ENCODE measurements at regions not wholly inside any gene's neighbourhood (a gene's known extent, or its start where the extent isn't known, plus 50 kb on each side); places are given as distances from the start of the nearest gene placed in this dataset.
"Not testable (repeated sequence)": the region's sequence is repeated elsewhere in the genome, so short reads cannot be mapped to it uniquely, and the experiment has no call there.

DNA sequence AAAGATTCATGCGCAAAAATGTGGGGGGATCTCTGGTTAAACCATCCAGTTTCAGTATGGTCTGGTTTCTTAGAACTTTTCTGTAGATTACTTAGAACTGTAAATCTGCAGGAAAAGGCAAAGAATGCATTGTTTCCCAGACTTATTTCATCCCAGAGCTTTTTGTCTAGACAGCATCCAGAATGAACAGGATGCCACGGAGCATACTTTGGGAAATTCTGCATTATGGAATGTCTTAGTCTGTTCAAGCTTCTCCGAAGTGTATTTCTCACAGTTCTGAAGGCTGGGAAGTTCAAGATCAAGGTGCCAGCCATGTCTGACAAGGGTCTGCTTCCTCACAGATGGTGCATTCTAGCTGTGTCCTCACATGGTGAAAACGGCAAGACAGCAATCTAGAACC, 136.3 kb downstream of the INHBA start:
- no peak overlapping the region for H3K4me3 ChIP-seq (ENCODE audit: low read length)
- DNase-seq (ENCODE audit: low read depth), result no peak
- TF ChIP-seq, protein P1, sequence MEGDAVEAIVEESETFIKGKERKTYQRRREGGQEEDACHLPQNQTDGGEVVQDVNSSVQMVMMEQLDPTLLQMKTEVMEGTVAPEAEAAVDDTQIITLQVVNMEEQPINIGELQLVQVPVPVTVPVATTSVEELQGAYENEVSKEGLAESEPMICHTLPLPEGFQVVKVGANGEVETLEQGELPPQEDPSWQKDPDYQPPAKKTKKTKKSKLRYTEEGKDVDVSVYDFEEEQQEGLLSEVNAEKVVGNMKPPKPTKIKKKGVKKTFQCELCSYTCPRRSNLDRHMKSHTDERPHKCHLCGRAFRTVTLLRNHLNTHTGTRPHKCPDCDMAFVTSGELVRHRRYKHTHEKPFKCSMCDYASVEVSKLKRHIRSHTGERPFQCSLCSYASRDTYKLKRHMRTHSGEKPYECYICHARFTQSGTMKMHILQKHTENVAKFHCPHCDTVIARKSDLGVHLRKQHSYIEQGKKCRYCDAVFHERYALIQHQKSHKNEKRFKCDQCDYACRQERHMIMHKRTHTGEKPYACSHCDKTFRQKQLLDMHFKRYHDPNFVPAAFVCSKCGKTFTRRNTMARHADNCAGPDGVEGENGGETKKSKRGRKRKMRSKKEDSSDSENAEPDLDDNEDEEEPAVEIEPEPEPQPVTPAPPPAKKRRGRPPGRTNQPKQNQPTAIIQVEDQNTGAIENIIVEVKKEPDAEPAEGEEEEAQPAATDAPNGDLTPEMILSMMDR (IDR thresholded peaks at IDR 0.05; ENCODE audit: insufficient read depth, low read depth, low read length, missing control alignments), result no peak

- no peak for DNase-seq (ENCODE audit: low read depth)
- TF ChIP-seq, protein P1 (IDR thresholded peaks at IDR 0.05; ENCODE audit: insufficient read depth, low read depth, low read length, missing control alignments), result no peak
- H3K4me3 ChIP-seq (ENCODE audit: low read length), result no peak overlapping the region
Measured at GRCh38 chr7:41565655-41566054, 137.2 kb downstream of the INHBA start.

- no peak overlapping the region for H3K4me3 ChIP-seq (ENCODE audit: low read length)
- TF ChIP-seq, protein P1 (IDR thresholded peaks at IDR 0.05; ENCODE audit: insufficient read depth, low read depth, low read length, missing control alignments), result no peak
- DNase-seq (ENCODE audit: low read depth), result peak; percentile 78
Measured at GRCh38 chr7:41559426-41559825, 143.5 kb downstream of the INHBA start.

DNA sequence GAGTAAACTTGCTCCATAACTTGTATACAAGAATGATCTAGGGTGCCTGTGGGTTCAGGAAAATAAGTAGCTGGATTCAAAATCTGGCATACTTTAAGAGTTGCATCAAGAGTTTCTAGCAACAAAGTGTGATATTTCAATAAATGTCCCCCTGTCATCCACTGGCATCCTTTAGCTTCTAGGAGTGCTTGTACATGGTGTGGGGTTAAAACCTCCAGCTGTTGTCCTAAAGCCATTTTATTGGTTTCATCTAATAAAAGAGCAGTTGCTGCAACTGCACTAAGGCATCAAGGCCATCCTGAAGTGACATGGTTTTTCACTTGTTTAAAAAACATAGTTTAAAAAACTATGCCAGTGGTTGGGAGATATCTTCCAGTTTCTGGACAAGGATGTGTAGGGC, 148.4 kb downstream of the INHBA start:
- no peak for DNase-seq (ENCODE audit: low read depth)
- TF ChIP-seq, protein P1 (IDR thresholded peaks at IDR 0.05; ENCODE audit: insufficient read depth, low read depth, low read length, missing control alignments), result no peak
- no peak overlapping the region for H3K4me3 ChIP-seq (ENCODE audit: low read length)

- DNase-seq (ENCODE audit: low read depth), result peak; percentile 24
- not testable (repeated sequence) for H3K4me3 ChIP-seq (ENCODE audit: low read length)
Measured at GRCh38 chr7:41550046-41550445, 152.8 kb downstream of the INHBA start.

- no peak overlapping the region for H3K4me3 ChIP-seq (ENCODE audit: low read length)
- TF ChIP-seq, protein P1 (IDR thresholded peaks at IDR 0.05; ENCODE audit: insufficient read depth, low read depth, low read length, missing control alignments), result no peak
- no peak for DNase-seq (ENCODE audit: low read depth)
Measured at GRCh38 chr7:41544241-41544640, 158.6 kb downstream of the INHBA start.

DNA sequence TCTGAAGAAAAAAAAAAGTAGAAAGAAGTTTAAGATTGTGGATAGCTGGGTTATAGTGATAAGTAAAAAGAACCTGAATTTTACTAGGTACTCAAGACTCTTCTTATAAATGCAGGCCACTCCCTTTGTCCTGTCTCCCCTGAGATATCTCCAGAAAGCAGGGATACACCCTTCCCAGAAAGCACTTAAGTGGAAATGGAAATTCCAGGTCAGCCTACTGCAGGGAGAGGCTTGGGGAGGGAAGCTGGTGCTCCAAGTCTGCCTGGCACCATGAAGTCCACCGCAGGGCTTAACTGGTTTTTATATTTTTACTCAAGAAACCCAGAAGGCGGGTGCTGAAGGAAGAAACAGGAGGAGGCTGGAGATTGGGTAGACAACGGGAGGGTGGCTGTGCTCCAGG, 162.3 kb downstream of the INHBA start:
- no peak for DNase-seq (ENCODE audit: low read depth)
- TF ChIP-seq, protein P1 (IDR thresholded peaks at IDR 0.05; ENCODE audit: insufficient read depth, low read depth, low read length, missing control alignments), result no peak
- no peak overlapping the region for H3K4me3 ChIP-seq (ENCODE audit: low read length)
